ENCODE measurements at regions not wholly inside any gene's neighbourhood (a gene's known extent, or its start where the extent isn't known, plus 50 kb on each side); places are given as distances from the start of the nearest gene placed in this dataset.

DNA sequence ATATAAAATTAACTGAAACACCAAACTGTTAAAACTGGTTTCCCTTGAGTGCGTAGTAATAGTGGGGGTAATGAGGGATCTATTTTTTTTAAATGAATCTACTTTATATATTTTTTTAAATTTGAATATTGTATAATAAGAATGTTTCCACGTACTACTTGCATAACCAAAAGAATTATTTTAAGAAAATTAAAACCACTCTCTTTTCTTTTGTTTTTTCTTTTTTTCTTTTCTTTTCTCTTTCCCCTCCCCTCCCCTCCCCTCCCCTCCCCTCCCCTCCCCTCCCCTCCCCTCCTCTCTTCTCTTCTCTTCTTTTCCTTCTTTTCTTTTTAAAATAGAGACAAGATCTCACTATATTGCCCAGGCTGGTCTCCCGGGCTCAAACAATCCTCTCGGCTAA lies 166.9 kb upstream of the MID1 start:
- TF ChIP-seq FOXS1 (CRISPR knock-in tag; IDR thresholded peaks at IDR 0.05) (no peak), MYC (IDR thresholded peaks at IDR 0.05; ENCODE audit: borderline replicate concordance, low read length) (no peak), POLR2A (IDR thresholded peaks at IDR 0.05; ENCODE audit: low read length) (no peak)
- TF ChIP-seq, protein P1, sequence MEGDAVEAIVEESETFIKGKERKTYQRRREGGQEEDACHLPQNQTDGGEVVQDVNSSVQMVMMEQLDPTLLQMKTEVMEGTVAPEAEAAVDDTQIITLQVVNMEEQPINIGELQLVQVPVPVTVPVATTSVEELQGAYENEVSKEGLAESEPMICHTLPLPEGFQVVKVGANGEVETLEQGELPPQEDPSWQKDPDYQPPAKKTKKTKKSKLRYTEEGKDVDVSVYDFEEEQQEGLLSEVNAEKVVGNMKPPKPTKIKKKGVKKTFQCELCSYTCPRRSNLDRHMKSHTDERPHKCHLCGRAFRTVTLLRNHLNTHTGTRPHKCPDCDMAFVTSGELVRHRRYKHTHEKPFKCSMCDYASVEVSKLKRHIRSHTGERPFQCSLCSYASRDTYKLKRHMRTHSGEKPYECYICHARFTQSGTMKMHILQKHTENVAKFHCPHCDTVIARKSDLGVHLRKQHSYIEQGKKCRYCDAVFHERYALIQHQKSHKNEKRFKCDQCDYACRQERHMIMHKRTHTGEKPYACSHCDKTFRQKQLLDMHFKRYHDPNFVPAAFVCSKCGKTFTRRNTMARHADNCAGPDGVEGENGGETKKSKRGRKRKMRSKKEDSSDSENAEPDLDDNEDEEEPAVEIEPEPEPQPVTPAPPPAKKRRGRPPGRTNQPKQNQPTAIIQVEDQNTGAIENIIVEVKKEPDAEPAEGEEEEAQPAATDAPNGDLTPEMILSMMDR (IDR thresholded peaks at IDR 0.05) = no peak
